IPS-15b (cell line): ENCODE measurements at regions not wholly inside any gene's neighbourhood (a gene's known extent, or its start where the extent isn't known, plus 50 kb on each side); places are given as distances from the start of the nearest gene placed in this dataset.
"Not testable (repeated sequence)": the region's sequence is repeated elsewhere in the genome, so short reads cannot be mapped to it uniquely, and the experiment has no call there.

ENCODE experiments used
- H3K27me3 ChIP-seq: one replicate; pipeline ENCODE4 v1.6.1; 2013; ENCODE audit warnings: low read length; ENCODE audit not compliant: control insufficient read depth, insufficient read depth
- H3K36me3 ChIP-seq: one replicate; pipeline ENCODE4 v1.6.1; 2013; ENCODE audit warnings: low read length; ENCODE audit not compliant: control insufficient read depth, insufficient read depth
- H3K4me1 ChIP-seq: one replicate; pipeline ENCODE4 v1.6.1; 2013; ENCODE audit warnings: mild to moderate bottlenecking, low read length; ENCODE audit not compliant: control insufficient read depth, insufficient read depth
- H3K4me3 ChIP-seq: one replicate; pipeline ENCODE4 v1.5.1; 2013; ENCODE audit warnings: low read depth, low read length
- H3K9ac ChIP-seq: one replicate; pipeline ENCODE4 v1.6.1; 2013; ENCODE audit warnings: low read depth, mild to moderate bottlenecking, low read length
- H3K9me3 ChIP-seq: one replicate; pipeline ENCODE4 v1.6.1; 2013; ENCODE audit warnings: mild to moderate bottlenecking, low read length; ENCODE audit not compliant: control insufficient read depth, insufficient read depth

GRCh38 chr2:67165523-67165990 is 231.6 kb upstream of the ETAA1 start:
- Histone ChIP-seq H3K4me3 (no peak overlapping the region), H3K9me3 (no peaks in the 10 kb centered on the region), H3K9ac (no peak overlapping the region), H3K27me3 (no peaks in the 10 kb centered on the region), H3K4me1 (no peaks in the 10 kb centered on the region), H3K36me3 (no peaks in the 10 kb centered on the region)

- not testable (repeated sequence) for H3K27me3 ChIP-seq, H3K9ac ChIP-seq, H3K36me3 ChIP-seq, H3K9me3 ChIP-seq, H3K4me1 ChIP-seq, H3K4me3 ChIP-seq
These were observed 230.6 kb upstream of the ETAA1 start for GRCh38 chr2:67166511-67166910.

GRCh38 chr2:67169417-67170140 is 227.6 kb upstream of the ETAA1 start:
- H3K9me3 ChIP-seq, result no peaks in the 10 kb centered on the region
- no peaks in the 10 kb centered on the region for H3K36me3 ChIP-seq
- no peaks in the 10 kb centered on the region for H3K27me3 ChIP-seq
- H3K4me1 ChIP-seq, result no peaks in the 10 kb centered on the region
- no peak overlapping the region for H3K9ac ChIP-seq
- no peak overlapping the region for H3K4me3 ChIP-seq

GRCh38 chr2:67179526-67179925 is 217.6 kb upstream of the ETAA1 start:
- Histone ChIP-seq H3K9ac (no peak overlapping the region), H3K4me3 (no peak overlapping the region), H3K4me1 (no peaks in the 10 kb centered on the region), H3K9me3 (no peaks in the 10 kb centered on the region), H3K27me3 (no peaks in the 10 kb centered on the region), H3K36me3 (no peaks in the 10 kb centered on the region)

GRCh38 chr2:67180841-67181240 is 216.3 kb upstream of the ETAA1 start:
- Histone ChIP-seq H3K36me3 (no peaks in the 10 kb centered on the region), H3K4me3 (no peak overlapping the region), H3K9ac (no peak overlapping the region), H3K9me3 (no peaks in the 10 kb centered on the region), H3K27me3 (no peaks in the 10 kb centered on the region), H3K4me1 (no peaks in the 10 kb centered on the region)

- Histone ChIP-seq H3K36me3 (no peaks in the 10 kb centered on the region), H3K9me3 (no peaks in the 10 kb centered on the region), H3K9ac (no peak overlapping the region), H3K4me1 (no peaks in the 10 kb centered on the region), H3K4me3 (no peak overlapping the region), H3K27me3 (no peaks in the 10 kb centered on the region)
These were observed 214.2 kb upstream of the ETAA1 start for GRCh38 chr2:67182884-67183283.

GRCh38 chr2:67186326-67186725 is 210.8 kb upstream of the ETAA1 start:
- no peaks in the 10 kb centered on the region for H3K4me1 ChIP-seq
- H3K36me3 ChIP-seq, result no peaks in the 10 kb centered on the region
- H3K27me3 ChIP-seq, result no peaks in the 10 kb centered on the region
- no peaks in the 10 kb centered on the region for H3K9me3 ChIP-seq
- H3K9ac ChIP-seq, result no peak overlapping the region
- H3K4me3 ChIP-seq, result no peak overlapping the region

GRCh38 chr2:67186871-67187270 is 210.3 kb upstream of the ETAA1 start:
- Histone ChIP-seq H3K36me3 (no peaks in the 10 kb centered on the region), H3K4me1 (no peaks in the 10 kb centered on the region), H3K9ac (no peak overlapping the region), H3K9me3 (no peaks in the 10 kb centered on the region), H3K4me3 (no peak overlapping the region), H3K27me3 (no peaks in the 10 kb centered on the region)

GRCh38 chr2:67195327-67195726 is 201.8 kb upstream of the ETAA1 start:
- not testable (repeated sequence) for H3K27me3 ChIP-seq, H3K4me1 ChIP-seq, H3K4me3 ChIP-seq, H3K9me3 ChIP-seq, H3K36me3 ChIP-seq, H3K9ac ChIP-seq

GRCh38 chr2:67201521-67201920 is 195.6 kb upstream of the ETAA1 start:
- no peaks in the 10 kb centered on the region for H3K4me1 ChIP-seq
- H3K9ac ChIP-seq, result no peak overlapping the region
- no peaks in the 10 kb centered on the region for H3K27me3 ChIP-seq
- H3K4me3 ChIP-seq, result no peak overlapping the region
- no peaks in the 10 kb centered on the region for H3K9me3 ChIP-seq
- peaks cover 2% of the 10 kb centered on the region for H3K36me3 ChIP-seq

GRCh38 chr2:67204349-67204748 is 192.8 kb upstream of the ETAA1 start:
- no peak overlapping the region for H3K9ac ChIP-seq
- H3K36me3 ChIP-seq, result no peaks in the 10 kb centered on the region
- no peak overlapping the region for H3K4me3 ChIP-seq
- H3K4me1 ChIP-seq, result no peaks in the 10 kb centered on the region
- H3K27me3 ChIP-seq, result no peaks in the 10 kb centered on the region
- no peaks in the 10 kb centered on the region for H3K9me3 ChIP-seq

GRCh38 chr2:67208887-67209500 is 188.1 kb upstream of the ETAA1 start:
- Histone ChIP-seq H3K9ac (no peak overlapping the region), H3K27me3 (no peaks in the 10 kb centered on the region), H3K4me3 (no peak overlapping the region), H3K9me3 (no peaks in the 10 kb centered on the region), H3K4me1 (no peaks in the 10 kb centered on the region), H3K36me3 (no peaks in the 10 kb centered on the region)
